Stimulated activated naive CD8-positive, alpha-beta T cell treated with anti-CD3 and anti-CD28 coated beads, Interleukin-15, amount 100 ng/mL, for 72 hours (primary cell): ENCODE measurements at regions not wholly inside any gene's neighbourhood (a gene's known extent, or its start where the extent isn't known, plus 50 kb on each side); places are given as distances from the start of the nearest gene placed in this dataset.

ENCODE experiments used
- ATAC-seq: fragments of 150-1000 bp; cut with Tn5 transposase; 2 replicates; pipeline ENCODE4 v1.10.0; 2021; ENCODE audit warnings: mild to moderate bottlenecking, moderate library complexity
- DNase-seq, 2 donors: peaks; one replicate each; pipeline ENCODE4 v3.0.0; 2021 to 2022
- H3K27ac Mint-ChIP-seq, 2 donors: one replicate each; pipeline ENCODE4 v1.8.0; 2022; ENCODE audit warnings: mild to moderate bottlenecking in 2 of 2, mixed read lengths in 2 of 2, moderate library complexity in 2 of 2
- H3K27me3 Mint-ChIP-seq: one replicate; pipeline ENCODE4 v1.8.0; 2022; ENCODE audit warnings: mixed read lengths
- H3K4me1 Mint-ChIP-seq: one replicate; pipeline ENCODE4 v1.8.0; 2022; ENCODE audit warnings: mild to moderate bottlenecking, mixed read lengths
- H3K4me3 Mint-ChIP-seq, 2 donors: one replicate each; pipeline ENCODE4 v1.8.0; 2022; ENCODE audit warnings: mild to moderate bottlenecking in 2 of 2, mixed read lengths in 2 of 2, moderate library complexity in 1 of 2
- H3K9me3 Mint-ChIP-seq, 2 donors: one replicate each; pipeline ENCODE4 v1.8.0; 2022; ENCODE audit warnings: mixed read lengths in 2 of 2

- Mint-ChIP-seq H3K9me3 (peaks cover 0 to 14% of the 10 kb centered on the region in 2 donors), H3K4me1 (no peaks in the 10 kb centered on the region), H3K27me3 (peaks cover 4% of the 10 kb centered on the region), H3K4me3 (no peak overlapping the region), H3K27ac (no peak overlapping the region)
- DNase-seq (no peak), ATAC-seq (no peak)
These were observed 398.0 kb downstream of the TXNL1 start for GRCh38 chr18:56240405-56240804.

DNA sequence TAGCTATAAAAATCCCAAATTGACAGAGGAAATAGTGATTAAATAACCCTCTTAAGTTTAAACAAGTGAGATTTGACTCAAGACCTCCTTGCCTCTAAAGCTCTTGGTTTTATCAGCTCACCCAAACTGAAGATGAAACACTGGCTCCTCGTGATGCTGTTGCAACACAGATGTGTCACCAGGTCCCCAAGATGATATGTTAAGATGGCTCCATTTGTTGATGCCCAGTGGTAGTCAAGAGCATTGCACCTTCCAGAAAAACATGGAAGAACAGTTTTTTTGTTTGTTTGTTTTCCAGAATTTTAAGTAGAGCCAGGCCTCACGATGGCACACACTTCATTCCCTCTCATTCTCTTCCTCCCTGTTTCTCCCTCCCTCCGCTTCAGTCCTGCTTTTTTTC is 399.8 kb downstream of the TXNL1 start:
- H3K4me3 Mint-ChIP-seq, result no peak overlapping the region
- no peak for DNase-seq
- no peak for ATAC-seq
- no peak overlapping the region for H3K27ac Mint-ChIP-seq
- peaks cover 0 to 14% of the 10 kb centered on the region in 2 donors for H3K9me3 Mint-ChIP-seq
- H3K4me1 Mint-ChIP-seq, result no peaks in the 10 kb centered on the region
- H3K27me3 Mint-ChIP-seq, result peaks cover 8% of the 10 kb centered on the region

GRCh38 chr18:56235481-56236013 is 402.8 kb downstream of the TXNL1 start:
- Mint-ChIP-seq H3K4me3 (no peak overlapping the region), H3K27ac (peak overlapping the region in 1 of 2 donors; percentile 52), H3K9me3 (peaks cover 15 to 28% of the 10 kb centered on the region in 2 donors), H3K27me3 (peaks cover 8% of the 10 kb centered on the region), H3K4me1 (no peaks in the 10 kb centered on the region)
- ATAC-seq (no peak), DNase-seq (no peak)

DNA sequence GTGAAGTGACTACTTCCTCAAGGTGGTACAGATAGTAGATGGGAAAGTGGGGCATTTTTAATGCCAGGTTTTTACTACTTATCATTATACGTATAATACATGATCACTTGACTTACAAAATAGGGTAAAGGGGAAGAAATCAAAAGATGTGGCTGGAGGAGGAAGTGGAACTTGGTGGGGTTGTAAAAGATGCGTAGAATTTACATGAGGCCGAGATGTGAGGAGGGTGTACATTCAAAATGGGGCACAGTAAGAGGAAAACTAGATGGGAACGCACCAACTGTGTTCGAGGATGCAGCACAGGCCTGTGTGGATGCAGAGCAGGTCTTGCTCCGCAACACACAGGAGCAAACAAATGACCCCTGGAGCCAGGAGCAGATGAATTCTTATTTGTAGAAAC is 403.3 kb downstream of the TXNL1 start:
- ATAC-seq (no peak), DNase-seq (no peak)
- H3K27me3 Mint-ChIP-seq, result peaks cover 8% of the 10 kb centered on the region
- no peak overlapping the region for H3K4me3 Mint-ChIP-seq
- no peaks in the 10 kb centered on the region for H3K4me1 Mint-ChIP-seq
- H3K9me3 Mint-ChIP-seq, result peaks cover 19 to 28% of the 10 kb centered on the region in 2 donors
- H3K27ac Mint-ChIP-seq, result no peak overlapping the region

- Mint-ChIP-seq H3K4me1 (no peaks in the 10 kb centered on the region), H3K27ac (no peak overlapping the region), H3K9me3 (peaks cover 26 to 29% of the 10 kb centered on the region in 2 donors), H3K4me3 (no peak overlapping the region), H3K27me3 (peaks cover 8% of the 10 kb centered on the region)
- DNase-seq (no peak), ATAC-seq (no peak)
These were observed 404.8 kb downstream of the TXNL1 start for GRCh38 chr18:56233595-56233994.

DNA sequence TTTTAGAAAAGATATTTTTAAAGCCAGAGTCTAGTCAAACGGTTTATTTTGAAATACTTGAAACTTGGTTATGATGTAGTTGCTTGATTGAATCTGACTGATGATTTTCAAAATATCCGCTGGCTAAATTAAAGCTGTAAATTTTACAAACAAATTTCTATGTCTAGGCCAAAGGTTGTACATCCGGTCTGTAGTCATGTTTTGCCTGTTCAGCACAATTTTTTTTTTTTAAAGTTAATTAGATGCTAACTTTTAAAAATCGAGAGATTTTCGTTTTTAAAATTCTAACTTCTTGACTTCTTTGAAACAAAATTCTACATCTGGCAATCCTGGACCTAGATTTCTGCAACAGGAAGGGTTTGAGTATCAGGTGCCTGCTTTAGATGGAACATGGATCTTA is 412.4 kb downstream of the TXNL1 start:
- DNase-seq (no peak), ATAC-seq (no peak)
- no peak overlapping the region for H3K4me3 Mint-ChIP-seq
- H3K27ac Mint-ChIP-seq, result no peak overlapping the region
- H3K9me3 Mint-ChIP-seq, result peaks cover 17 to 18% of the 10 kb centered on the region in 2 donors
- H3K4me1 Mint-ChIP-seq, result no peaks in the 10 kb centered on the region
- H3K27me3 Mint-ChIP-seq, result no peaks in the 10 kb centered on the region

DNA sequence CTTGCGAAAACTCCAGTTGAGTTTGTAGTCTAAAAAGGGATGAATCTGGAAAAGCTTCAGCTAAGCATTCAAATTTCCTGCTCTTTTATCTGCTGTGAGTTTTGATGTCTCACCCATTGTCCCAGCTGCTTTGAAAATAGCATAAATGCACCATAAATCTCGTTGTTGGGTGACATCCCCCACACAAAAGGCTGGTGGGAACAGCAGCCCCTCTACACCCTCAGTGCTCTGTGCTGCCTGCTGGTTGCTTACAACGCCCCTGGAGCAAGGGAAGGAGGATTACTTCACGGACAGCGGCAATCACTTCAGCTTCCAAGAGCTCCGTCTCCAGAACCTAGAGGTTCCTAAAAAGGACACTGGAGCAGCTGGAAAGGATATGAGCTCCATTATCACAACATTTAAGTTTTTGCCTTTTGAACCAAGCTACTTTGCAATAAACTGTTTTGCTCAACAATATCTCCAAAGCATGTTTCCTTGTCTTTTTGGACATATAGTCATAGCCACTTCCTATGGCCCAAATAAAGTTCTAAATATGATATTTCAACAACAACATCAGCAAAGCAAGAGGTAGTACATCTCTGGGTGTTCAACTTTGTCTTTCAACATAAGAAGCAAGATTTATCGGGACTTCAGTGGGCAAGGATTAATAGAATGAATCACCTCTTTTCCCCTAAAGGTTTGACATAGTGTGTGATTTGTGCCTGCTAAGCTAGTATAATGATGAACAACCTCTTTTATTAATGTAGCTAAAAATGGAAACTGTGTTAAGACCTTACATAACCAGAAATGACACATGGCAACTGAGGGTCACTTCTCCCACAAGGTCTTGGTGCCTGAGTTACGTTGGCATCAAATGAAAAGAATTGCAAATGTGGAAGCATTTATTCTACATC is 413.5 kb downstream of the TXNL1 start:
- no peaks in the 10 kb centered on the region for H3K27me3 Mint-ChIP-seq
- H3K27ac Mint-ChIP-seq, result no peak overlapping the region
- no peaks in the 10 kb centered on the region for H3K4me1 Mint-ChIP-seq
- DNase-seq (no peak), ATAC-seq (no peak)
- peaks cover 6 to 11% of the 10 kb centered on the region in 2 donors for H3K9me3 Mint-ChIP-seq
- H3K4me3 Mint-ChIP-seq, result no peak overlapping the region

- Mint-ChIP-seq H3K27ac (no peak overlapping the region), H3K27me3 (no peaks in the 10 kb centered on the region), H3K9me3 (no peaks in the 10 kb centered on the region), H3K4me3 (no peak overlapping the region), H3K4me1 (no peaks in the 10 kb centered on the region)
- DNase-seq (no peak), ATAC-seq (no peak)
These were observed 417.0 kb downstream of the TXNL1 start for GRCh38 chr18:56221195-56222065.

DNA sequence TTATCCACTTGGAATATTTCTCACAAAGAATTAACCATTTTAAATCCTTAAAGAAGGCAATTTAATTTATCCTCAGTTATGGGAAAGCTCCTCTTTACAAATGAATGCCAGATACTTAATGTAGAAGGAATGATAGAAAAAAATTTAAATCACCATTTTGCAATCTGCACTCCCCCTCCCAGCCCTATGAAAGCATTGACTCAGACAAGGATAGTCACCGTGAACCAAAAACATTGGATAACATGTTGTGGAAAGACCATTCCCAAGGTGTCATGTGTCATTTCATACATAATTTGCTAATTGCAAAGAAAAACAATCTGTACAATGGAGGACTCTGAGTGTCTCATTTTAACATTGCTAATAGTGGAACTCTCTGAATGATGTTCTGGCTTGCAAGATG is 421.0 kb downstream of the TXNL1 start:
- no peaks in the 10 kb centered on the region for H3K4me1 Mint-ChIP-seq
- ATAC-seq, result no peak
- no peaks in the 10 kb centered on the region for H3K27me3 Mint-ChIP-seq
- no peak overlapping the region for H3K4me3 Mint-ChIP-seq
- no peaks in the 10 kb centered on the region for H3K9me3 Mint-ChIP-seq
- H3K27ac Mint-ChIP-seq, result no peak overlapping the region
- no peak for DNase-seq

DNA sequence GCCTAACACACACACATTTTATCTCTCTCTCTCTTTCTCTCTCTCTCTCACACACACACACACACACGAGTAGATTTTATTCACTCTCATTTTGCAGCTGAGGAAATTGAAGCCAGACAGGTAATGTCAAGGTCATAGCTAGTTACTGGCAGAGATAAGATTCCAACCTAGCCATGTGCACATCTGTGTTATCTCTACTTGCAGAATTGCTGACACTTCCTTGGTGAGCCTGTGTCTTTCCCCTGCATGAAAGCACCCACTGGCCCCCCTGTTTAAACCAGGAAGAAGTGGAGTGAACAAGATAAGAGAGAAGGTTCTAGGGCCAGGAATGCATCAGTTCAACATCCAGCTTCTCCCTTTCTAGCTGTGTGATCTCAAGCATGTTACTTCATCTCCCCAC is 423.7 kb downstream of the TXNL1 start:
- no peak for DNase-seq
- Mint-ChIP-seq H3K27ac (no peak overlapping the region), H3K9me3 (no peaks in the 10 kb centered on the region), H3K4me3 (no peak overlapping the region), H3K27me3 (no peaks in the 10 kb centered on the region), H3K4me1 (no peaks in the 10 kb centered on the region)
- ATAC-seq, result no peak

- Mint-ChIP-seq H3K4me1 (no peaks in the 10 kb centered on the region), H3K27ac (no peak overlapping the region), H3K4me3 (no peak overlapping the region), H3K27me3 (peaks cover 5% of the 10 kb centered on the region), H3K9me3 (peaks cover 0 to 12% of the 10 kb centered on the region in 2 donors)
- peak; percentile 31 for ATAC-seq
- no peak for DNase-seq
These were observed 427.9 kb downstream of the TXNL1 start for GRCh38 chr18:56210520-56210919.

DNA sequence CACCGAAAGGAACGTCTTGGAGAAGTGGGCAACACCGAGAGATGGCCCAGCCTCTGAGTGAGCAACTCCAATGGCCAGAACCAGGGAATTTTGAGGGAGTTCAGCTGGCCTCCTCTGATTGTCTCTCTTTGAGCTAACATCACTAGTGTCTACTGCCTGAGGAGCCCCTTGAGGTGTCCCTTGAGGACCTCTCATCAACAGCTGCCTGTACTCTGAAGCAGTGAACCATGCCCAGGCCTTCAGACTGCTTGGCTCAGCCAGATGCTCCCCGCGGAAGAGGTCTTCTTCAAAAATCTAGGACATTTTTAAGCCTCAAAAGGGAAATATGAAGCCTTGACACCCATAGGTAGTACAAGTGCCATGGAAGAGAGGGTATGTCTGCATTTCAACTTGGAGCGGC is 430.4 kb downstream of the TXNL1 start:
- Mint-ChIP-seq H3K4me3 (no peak overlapping the region), H3K9me3 (peaks cover 10 to 12% of the 10 kb centered on the region in 2 donors), H3K4me1 (no peaks in the 10 kb centered on the region), H3K27me3 (peaks cover 5% of the 10 kb centered on the region), H3K27ac (no peak overlapping the region)
- no peak for ATAC-seq
- no peak for DNase-seq

GRCh38 chr18:56204052-56204451 is 434.3 kb downstream of the TXNL1 start:
- Mint-ChIP-seq H3K27me3 (peaks cover 5% of the 10 kb centered on the region), H3K9me3 (peaks cover 10 to 12% of the 10 kb centered on the region in 2 donors), H3K4me1 (no peaks in the 10 kb centered on the region), H3K27ac (peak overlapping the region in 1 of 2 donors; percentile 44), H3K4me3 (no peak overlapping the region)
- no peak for DNase-seq
- ATAC-seq, result no peak

DNA sequence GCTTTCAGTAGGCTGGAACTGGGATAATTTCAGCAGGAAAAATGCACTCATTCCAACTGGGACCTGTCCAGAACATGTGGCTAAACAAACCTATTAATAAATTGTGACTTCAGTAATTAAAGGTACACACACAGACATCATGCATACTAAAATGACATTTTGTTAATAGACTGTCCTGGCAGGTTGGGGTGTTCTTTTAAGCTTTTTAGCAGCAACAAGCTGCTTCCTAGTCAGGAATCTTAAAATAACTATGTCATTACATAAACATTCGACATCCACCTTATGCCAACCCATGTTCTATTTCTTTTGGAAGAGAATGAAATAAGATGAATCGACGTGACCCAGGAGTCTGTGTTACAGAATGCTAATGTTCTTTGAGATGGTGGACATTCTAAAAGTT is 435.7 kb downstream of the TXNL1 start:
- DNase-seq (no peak), ATAC-seq (no peak)
- H3K9me3 Mint-ChIP-seq, result peaks cover 10% of the 10 kb centered on the region in 2 donors
- H3K4me1 Mint-ChIP-seq, result no peaks in the 10 kb centered on the region
- peaks cover 5% of the 10 kb centered on the region for H3K27me3 Mint-ChIP-seq
- no peak overlapping the region for H3K4me3 Mint-ChIP-seq
- H3K27ac Mint-ChIP-seq, result no peak overlapping the region

- H3K4me3 Mint-ChIP-seq, result no peak overlapping the region
- H3K9me3 Mint-ChIP-seq, result peaks cover 0 to 10% of the 10 kb centered on the region in 2 donors
- H3K4me1 Mint-ChIP-seq, result no peaks in the 10 kb centered on the region
- no peak overlapping the region for H3K27ac Mint-ChIP-seq
- ATAC-seq (no peak), DNase-seq (no peak)
- no peaks in the 10 kb centered on the region for H3K27me3 Mint-ChIP-seq
These were observed 437.9 kb downstream of the TXNL1 start for GRCh38 chr18:56200381-56200911.
